BE2C (cell line): ENCODE measurements at regions not wholly inside any gene's neighbourhood (a gene's known extent, or its start where the extent isn't known, plus 50 kb on each side); places are given as distances from the start of the nearest gene placed in this dataset.
"Not testable (repeated sequence)": the region's sequence is repeated elsewhere in the genome, so short reads cannot be mapped to it uniquely, and the experiment has no call there.

ENCODE experiments used
- DNase-seq: peaks from one replicate; pipeline ENCODE4 v3.0.0-alpha.2; 2020
- H3K27me3 ChIP-seq: fragments of 250-450 bp; sonication (Bioruptor Pico); 2 replicates; pipeline ENCODE4 v1.5.1; 2020; ENCODE audit warnings: mild to moderate bottlenecking
- H3K36me3 ChIP-seq: fragments of 250-450 bp; sonication (Bioruptor Pico); 2 replicates; pipeline ENCODE4 v1.5.1; 2020; ENCODE audit warnings: mild to moderate bottlenecking
- H3K4me1 ChIP-seq: fragments of 250-450 bp; sonication (Bioruptor Pico); 2 replicates; pipeline ENCODE4 v1.5.1; 2020
- H3K4me3 ChIP-seq: 2 replicates; pipeline ENCODE4 v1.5.1; 2011; ENCODE audit warnings: low read depth, low read length
- H3K9me3 ChIP-seq: fragments of 250-450 bp; sonication (Bioruptor Pico); 2 replicates; pipeline ENCODE4 v1.5.1; 2020
- CTCF ChIP-seq: IDR thresholded peaks from 2 replicates; pipeline ENCODE4 v1.5.1; 2012; ENCODE audit warnings: mild to moderate bottlenecking, low read depth, low read length

- DNase-seq: peak; percentile 60
- H3K9me3 ChIP-seq: no peaks in the 10 kb centered on the region; the same call in 1 of the 2 replicates
- no peak overlapping the region for H3K4me3 ChIP-seq
- H3K36me3 ChIP-seq: no peaks in the 10 kb centered on the region
- no peaks in the 10 kb centered on the region; the same call in 1 of the 2 replicates for H3K4me1 ChIP-seq
- TF ChIP-seq CTCF: peak; percentile 62
- peaks cover 25% of the 10 kb centered on the region for H3K27me3 ChIP-seq
Measured at GRCh38 chr14:103281496-103282231, 52.4 kb upstream of the EIF5 start.

GRCh38 chr14:103282309-103282708 is 51.7 kb upstream of the EIF5 start:
- not testable (repeated sequence) for H3K4me1 ChIP-seq, H3K9me3 ChIP-seq, DNase-seq, H3K36me3 ChIP-seq, H3K4me3 ChIP-seq
- H3K27me3 ChIP-seq: peaks cover 27% of the 10 kb centered on the region

- no peak overlapping the region for H3K4me3 ChIP-seq
- TF ChIP-seq CTCF: no peak
- DNase-seq: no peak
- H3K4me1 ChIP-seq: no peaks in the 10 kb centered on the region; the same call in 1 of the 2 replicates
- no peaks in the 10 kb centered on the region for H3K36me3 ChIP-seq
- no peaks in the 10 kb centered on the region; the same call in 1 of the 2 replicates for H3K9me3 ChIP-seq
- H3K27me3 ChIP-seq: peaks cover 27% of the 10 kb centered on the region
Measured at GRCh38 chr14:103282932-103283331, 51.1 kb upstream of the EIF5 start.

- H3K4me1 ChIP-seq: no peaks in the 10 kb centered on the region; the same call in 1 of the 2 replicates
- peaks cover 27% of the 10 kb centered on the region for H3K27me3 ChIP-seq
- H3K36me3 ChIP-seq: no peaks in the 10 kb centered on the region
- H3K4me3 ChIP-seq: no peak overlapping the region
- no peak for DNase-seq
- no peaks in the 10 kb centered on the region for H3K9me3 ChIP-seq
- TF ChIP-seq CTCF: no peak
Measured at GRCh38 chr14:103283916-103284315, 50.1 kb upstream of the EIF5 start.
